HG03378 (cell line): ENCODE measurements at regions not wholly inside any gene's neighbourhood (a gene's known extent, or its start where the extent isn't known, plus 50 kb on each side); places are given as distances from the start of the nearest gene placed in this dataset.

Experiments
- ATAC-seq: cut with Tn5 transposase; IDR thresholded peaks from one replicate; pipeline ENCODE4 v1.9.1; 2021; ENCODE audit warnings: mild to moderate bottlenecking, moderate library complexity; ENCODE audit not compliant: unreplicated experiment

GRCh38 chr5:158559643-158560042 lies 540.1 kb downstream of the EBF1 start:
- peak; percentile 34 for ATAC-seq

GRCh38 chr5:158559066-158559465 lies 540.6 kb downstream of the EBF1 start:
- ATAC-seq, result no peak

GRCh38 chr5:158553962-158554336 lies 545.8 kb downstream of the EBF1 start:
- no peak for ATAC-seq

- ATAC-seq, result no peak
Measured at GRCh38 chr5:158553195-158553961, 546.3 kb downstream of the EBF1 start.

GRCh38 chr5:158552241-158552640 lies 547.5 kb downstream of the EBF1 start:
- no peak for ATAC-seq

GRCh38 chr5:158549311-158549710 lies 550.4 kb downstream of the EBF1 start:
- ATAC-seq, result no peak

- ATAC-seq, result no peak
Measured at GRCh38 chr5:158546748-158547147, 553.0 kb downstream of the EBF1 start.

GRCh38 chr5:158545949-158546530 lies 553.7 kb downstream of the EBF1 start:
- no peak for ATAC-seq

GRCh38 chr5:158544388-158545339 lies 555.1 kb downstream of the EBF1 start:
- no peak for ATAC-seq

GRCh38 chr5:158543539-158544387 lies 556.0 kb downstream of the EBF1 start:
- no peak for ATAC-seq

GRCh38 chr5:158541536-158542297 lies 558.0 kb downstream of the EBF1 start:
- no peak for ATAC-seq

- ATAC-seq, result peak; percentile 67
Measured at GRCh38 chr5:158538506-158539074, 561.1 kb downstream of the EBF1 start.

- no peak for ATAC-seq
Measured at GRCh38 chr5:158537366-158537765, 562.4 kb downstream of the EBF1 start.

GRCh38 chr5:158534203-158534602 lies 565.5 kb downstream of the EBF1 start:
- ATAC-seq, result no peak

- ATAC-seq, result no peak
Measured at GRCh38 chr5:158532739-158533138, 567.0 kb downstream of the EBF1 start.

- no peak for ATAC-seq
Measured at GRCh38 chr5:158531860-158532259, 567.9 kb downstream of the EBF1 start.

GRCh38 chr5:158530115-158530514 lies 569.6 kb downstream of the EBF1 start:
- no peak for ATAC-seq

- ATAC-seq, result no peak
Measured at GRCh38 chr5:158529454-158529853, 570.3 kb downstream of the EBF1 start.

GRCh38 chr5:158525663-158526062 lies 574.1 kb downstream of the EBF1 start:
- no peak for ATAC-seq

GRCh38 chr5:158524070-158524469 lies 575.6 kb downstream of the EBF1 start:
- ATAC-seq, result no peak
